ENCODE measurements at regions not wholly inside any gene's neighbourhood (a gene's known extent, or its start where the extent isn't known, plus 50 kb on each side); places are given as distances from the start of the nearest gene placed in this dataset.

DNA sequence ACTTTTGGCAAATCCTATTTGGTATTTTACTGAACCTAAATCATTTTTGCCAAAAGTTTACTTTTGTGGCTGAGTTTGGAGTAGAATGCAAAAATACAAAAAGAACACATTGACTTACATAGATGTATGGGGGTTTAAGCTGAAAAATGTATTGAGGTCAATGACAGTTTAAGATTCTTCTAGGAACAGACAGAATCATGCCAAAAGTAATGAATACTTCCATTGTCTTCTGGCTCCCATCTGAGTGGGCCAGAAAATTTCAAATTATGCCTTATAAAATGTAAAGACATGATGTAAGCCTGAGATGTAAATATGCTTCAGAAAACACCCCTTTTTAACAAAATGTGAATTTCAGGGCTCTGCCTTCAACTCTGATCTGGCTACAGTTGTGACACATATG, 375.1 kb upstream of the DPH6 start:
- DNase-seq (ENCODE audit: low spot score in 2 of 2) = no peak
- no peak overlapping the region for H3K4me3 ChIP-seq (ENCODE audit: low read depth, poor library complexity, severe bottlenecking)
- no peak for TF ChIP-seq CTCF (IDR thresholded peaks at IDR 0.05)
- intact Hi-C loops (cut with DNase I; ENCODE audit: low total_unique reads) = no loop called here

DNA sequence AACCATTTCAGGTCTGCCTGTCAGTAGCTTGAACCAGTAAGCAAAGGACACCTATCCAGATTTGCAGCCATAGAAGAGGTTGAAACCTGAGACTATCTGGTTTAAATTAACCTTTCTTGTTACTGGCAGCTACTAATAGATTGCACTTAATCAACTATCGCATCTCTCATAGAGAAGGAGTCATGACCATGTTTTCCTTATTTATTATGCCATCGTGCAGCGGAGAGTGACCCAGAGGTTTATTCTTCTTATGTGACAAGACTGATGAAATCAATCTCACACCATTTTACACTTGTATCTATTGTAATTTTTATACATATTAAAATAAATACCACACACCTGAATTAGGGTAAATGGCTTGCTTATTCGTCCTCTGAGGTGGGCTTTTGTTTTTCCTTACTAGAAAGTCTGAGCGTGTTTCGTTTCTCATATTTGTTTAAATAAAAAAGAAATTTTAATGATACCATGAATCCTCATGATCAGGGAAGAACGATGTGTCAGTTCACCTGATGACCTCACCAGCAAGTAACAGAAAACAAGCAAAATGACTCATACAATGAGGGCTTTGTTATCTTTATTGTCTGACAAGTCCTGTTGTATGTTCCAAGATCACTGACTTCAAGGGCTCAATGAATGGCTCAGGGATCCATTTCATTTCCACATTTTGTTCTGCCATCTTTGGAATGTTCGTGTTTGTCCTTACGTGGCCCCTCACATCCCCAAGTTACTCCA, 379.5 kb upstream of the DPH6 start:
- DNase-seq (ENCODE audit: low spot score in 2 of 2) = no peak
- no peak for TF ChIP-seq POLR2A (IDR thresholded peaks at IDR 0.05)
- no peak for TF ChIP-seq CTCF (IDR thresholded peaks at IDR 0.05)

DNA sequence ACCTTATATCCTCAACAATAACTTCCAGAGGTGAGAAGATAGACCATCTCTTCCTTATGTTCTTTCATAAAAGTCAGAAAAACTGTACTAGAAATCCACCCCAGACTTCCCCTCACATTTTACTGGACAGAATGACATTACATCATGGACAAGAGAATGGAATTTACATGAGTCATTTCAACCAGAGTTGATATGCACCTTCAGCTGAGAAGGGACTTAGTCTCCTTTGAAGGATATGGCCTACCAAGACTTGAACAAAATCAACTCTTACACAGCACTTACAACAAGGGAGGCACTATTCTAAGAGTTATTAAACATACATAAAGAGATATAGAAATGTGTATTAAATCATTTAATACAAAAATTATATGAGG, 380.0 kb upstream of the DPH6 start:
- no peak for DNase-seq (ENCODE audit: low spot score in 2 of 2)
- intact Hi-C loops (cut with DNase I; ENCODE audit: low total_unique reads) = no loop called here
- H3K4me3 ChIP-seq (ENCODE audit: low read depth, poor library complexity, severe bottlenecking) = no peak overlapping the region
- TF ChIP-seq CTCF (IDR thresholded peaks at IDR 0.05) (no peak), POLR2A (IDR thresholded peaks at IDR 0.05) (no peak)

More for the DNA sequence above, 379.5 kb upstream of the DPH6 start:
- intact Hi-C loops (cut with DNase I; ENCODE audit: low total_unique reads) = no loop called here
- H3K4me3 ChIP-seq (ENCODE audit: low read depth, poor library complexity, severe bottlenecking) = no peak overlapping the region
- 89 to 90% methylated on average over 9 of the region's 9 CpGs for WGBS, 2 donors

- no peak for TF ChIP-seq CTCF (IDR thresholded peaks at IDR 0.05)
- no peak for TF ChIP-seq POLR2A (IDR thresholded peaks at IDR 0.05)
- 90 to 97% methylated on average over 2 of the region's 2 CpGs for whole genome bisulfite sequencing, 2 donors
- no peak overlapping the region for H3K4me3 ChIP-seq (ENCODE audit: low read depth, poor library complexity, severe bottlenecking)
- DNase-seq (ENCODE audit: low spot score in 2 of 2) = no peak
- intact Hi-C loops (cut with DNase I; ENCODE audit: low total_unique reads) = no loop called here
Measured at GRCh38 chr15:35928847-35929246, 382.9 kb upstream of the DPH6 start.

DNA sequence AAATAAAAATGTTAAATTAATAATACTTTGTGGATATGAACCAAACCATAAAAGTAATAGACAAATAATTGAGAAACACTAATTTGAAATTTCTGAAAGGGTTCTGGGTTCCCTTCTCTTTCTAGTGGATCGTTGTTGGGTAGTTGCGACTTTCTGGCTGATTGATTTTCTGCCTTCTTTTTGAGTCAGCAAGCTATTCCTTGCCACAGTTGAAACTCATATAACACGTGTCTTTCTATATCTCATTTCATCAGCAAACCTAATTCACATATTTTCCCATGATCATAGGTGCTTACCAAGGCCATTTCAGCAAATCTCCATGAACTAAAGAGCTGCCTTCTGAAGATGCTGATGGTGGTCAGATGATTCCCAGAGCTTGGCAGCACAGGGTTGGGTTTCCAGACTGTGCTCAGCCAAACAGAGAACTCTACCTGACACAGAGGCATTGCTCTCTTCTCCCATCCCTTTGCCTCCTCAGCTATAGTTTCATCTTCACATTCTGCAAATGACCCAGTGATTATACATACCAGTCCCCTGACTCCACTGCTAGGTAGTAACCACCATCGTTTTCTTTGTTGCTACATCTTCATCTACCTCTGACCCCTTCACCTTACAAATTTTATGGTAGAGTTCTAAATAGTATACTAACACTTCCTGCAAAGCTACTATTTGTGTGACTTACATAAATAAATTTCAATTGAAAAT, 383.9 kb upstream of the DPH6 start:
- intact Hi-C loops (cut with DNase I; ENCODE audit: low total_unique reads) = no loop called here
- TF ChIP-seq POLR2A (IDR thresholded peaks at IDR 0.05) (no peak), CTCF (IDR thresholded peaks at IDR 0.05) (no peak)
- DNase-seq (ENCODE audit: low spot score in 2 of 2) = no peak
- no peak overlapping the region for H3K4me3 ChIP-seq (ENCODE audit: low read depth, poor library complexity, severe bottlenecking)
- WGBS, 2 donors = 45 to 88% methylated on average over 4 of the region's 4 CpGs

Measured in lower leg skin (tissue), 4 donors.